Tibial artery (tissue), 4 donors: ENCODE measurements at regions not wholly inside any gene's neighbourhood (a gene's known extent, or its start where the extent isn't known, plus 50 kb on each side); places are given as distances from the start of the nearest gene placed in this dataset.

Experiments used
- DNase-seq, 2 donors: peaks; one replicate each; pipeline ENCODE4 v3.0.0-alpha.2; 2019
- H3K27ac ChIP-seq, 2 donors: fragments of 200-600 bp; sonication (generic) in 1 of 2; 1 replicate in 1 of 2; 2 replicates in 1 of 2; pipeline ENCODE4 v1.5.1; 2018 to 2019; ENCODE audit warnings: mild to moderate bottlenecking in 1 of 2
- H3K27me3 ChIP-seq, 2 donors: fragments of 200-600 bp; sonication (generic) in 1 of 2; one replicate each; pipeline versions ENCODE4 v1.5.1 to v1.6.0; 2016 to 2019
- H3K36me3 ChIP-seq, 3 donors: fragments of 200-600 bp; sonication (generic) in 2 of 3; one replicate each; pipeline ENCODE4 v1.5.1; 2016 to 2019; ENCODE audit warnings: mild to moderate bottlenecking in 2 of 3
- H3K4me1 ChIP-seq, 4 donors: fragments of 200-600 bp; sonication (generic) in 2 of 4; 1 replicate in 3 of 4; 2 replicates in 1 of 4; pipeline ENCODE4 v1.5.1; 2016 to 2019
- H3K4me3 ChIP-seq, 2 donors: fragments of 200-600 bp; sonication (generic) in 1 of 2; 1 replicate in 1 of 2; 2 replicates in 1 of 2; pipeline ENCODE4 v1.5.1; 2018 to 2019; ENCODE audit warnings: mild to moderate bottlenecking in 2 of 2
- H3K9me3 ChIP-seq, 3 donors: fragments of 200-600 bp; sonication (generic) in 1 of 3; one replicate each; pipeline ENCODE4 v1.5.1; 2016 to 2019
- CTCF ChIP-seq, 2 experiments: fragments of 200-600 bp in 1 of 2; fragments of 450-650 bp in 1 of 2; IDR thresholded peaks; one replicate each; pipeline ENCODE4 v1.5.1; 2017 to 2019; ENCODE audit warnings: antibody characterized with exemption in 2 of 2, mild to moderate bottlenecking in 1 of 2, moderate library complexity in 1 of 2
- intact Hi-C: fragments of 100-400 bp; cut with DNase I; formaldehyde crosslinking; loops from one replicate; pipeline ENCODE4 v1.15.0; 2023; ENCODE audit warnings: low total_unique reads

DNA sequence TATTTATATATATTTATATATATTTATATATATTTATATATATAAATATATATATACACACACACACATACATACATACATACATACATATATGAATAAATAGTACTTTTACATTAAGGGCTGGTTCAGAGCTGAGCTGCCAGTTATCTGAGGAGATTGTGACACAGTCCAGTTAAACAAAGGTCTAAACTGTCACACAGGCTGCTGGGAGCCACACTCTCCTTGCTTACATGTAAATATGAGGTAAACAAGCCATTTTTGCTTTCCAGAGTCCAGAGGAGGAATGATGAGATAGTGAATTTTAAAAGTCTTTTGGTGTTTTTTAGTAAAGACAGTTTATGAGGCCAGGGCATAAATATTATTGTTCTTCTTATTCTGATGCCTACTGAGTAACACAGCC lies 377.5 kb upstream of the PIK3C3 start:
- Histone ChIP-seq H3K9me3 (no peaks in the 10 kb centered on the region), H3K4me1 (no peaks in the 10 kb centered on the region), H3K27ac (no peak overlapping the region), H3K4me3 (no peak overlapping the region), H3K27me3 (no peaks in the 10 kb centered on the region), H3K36me3 (no peaks in the 10 kb centered on the region)
- TF ChIP-seq CTCF (IDR thresholded peaks at IDR 0.05) = no peak
- no peak for DNase-seq
- intact Hi-C loops = no loop called here

DNA sequence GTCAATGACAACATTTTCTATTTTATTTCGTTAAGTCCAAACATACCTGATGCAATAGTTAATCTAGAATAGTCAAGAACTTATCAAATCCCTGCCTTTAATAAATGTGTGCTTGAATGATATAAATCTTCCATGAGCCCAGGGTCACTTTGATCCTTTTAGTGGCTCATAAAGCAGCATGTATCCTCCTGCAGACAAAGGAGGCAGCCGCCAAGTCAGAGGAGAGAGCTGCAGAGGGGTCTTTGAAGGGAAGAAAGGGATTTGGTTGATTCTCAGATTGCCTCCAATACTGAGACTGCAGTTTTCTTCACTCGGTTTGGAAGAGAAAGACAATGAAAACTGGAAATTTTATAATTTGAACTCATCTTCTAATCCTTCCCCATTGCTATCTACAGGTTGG lies 378.4 kb upstream of the PIK3C3 start:
- no peaks in the 10 kb centered on the region for H3K36me3 ChIP-seq

GRCh38 chr18:41569867-41570266 lies 385.2 kb upstream of the PIK3C3 start:
- Histone ChIP-seq H3K27me3 (no peaks in the 10 kb centered on the region), H3K9me3 (no peaks in the 10 kb centered on the region), H3K4me3 (no peak overlapping the region), H3K27ac (no peak overlapping the region), H3K36me3 (no peaks in the 10 kb centered on the region), H3K4me1 (no peaks in the 10 kb centered on the region)
- no peak for DNase-seq
- intact Hi-C loops = no loop called here
- no peak for TF ChIP-seq CTCF (IDR thresholded peaks at IDR 0.05)

More for the DNA sequence above, 378.4 kb upstream of the PIK3C3 start:
- intact Hi-C loops = no loop called here
- no peak for DNase-seq
- Histone ChIP-seq H3K9me3 (no peaks in the 10 kb centered on the region), H3K4me1 (no peaks in the 10 kb centered on the region), H3K27me3 (no peaks in the 10 kb centered on the region), H3K4me3 (no peak overlapping the region), H3K27ac (no peak overlapping the region)
- TF ChIP-seq CTCF (IDR thresholded peaks at IDR 0.05) = no peak

GRCh38 chr18:41561961-41562360 lies 393.1 kb upstream of the PIK3C3 start:
- Histone ChIP-seq H3K27me3 (no peaks in the 10 kb centered on the region), H3K36me3 (no peaks in the 10 kb centered on the region), H3K27ac (no peak overlapping the region), H3K9me3 (no peaks in the 10 kb centered on the region), H3K4me1 (no peaks in the 10 kb centered on the region), H3K4me3 (no peak overlapping the region)
- DNase-seq = no peak
- intact Hi-C loops = no loop called here
- no peak for TF ChIP-seq CTCF (IDR thresholded peaks at IDR 0.05)

- no peaks in the 10 kb centered on the region for H3K9me3 ChIP-seq
- H3K27ac ChIP-seq = no peak overlapping the region
- no peak overlapping the region for H3K4me3 ChIP-seq
- no peaks in the 10 kb centered on the region for H3K4me1 ChIP-seq
- no peak for DNase-seq
- no peaks in the 10 kb centered on the region for H3K36me3 ChIP-seq
- H3K27me3 ChIP-seq = no peaks in the 10 kb centered on the region
- intact Hi-C loops = no loop called here
- TF ChIP-seq CTCF (IDR thresholded peaks at IDR 0.05) = no peak
Observed at GRCh38 chr18:41558715-41559114, 396.3 kb upstream of the PIK3C3 start.

- no peaks in the 10 kb centered on the region for H3K9me3 ChIP-seq
- no peak for DNase-seq
- no peak for TF ChIP-seq CTCF (IDR thresholded peaks at IDR 0.05)
- H3K27me3 ChIP-seq = no peaks in the 10 kb centered on the region
- no peak overlapping the region for H3K4me3 ChIP-seq
- peaks cover 0 to 8% (median 0%) of the 10 kb centered on the region in 4 donors for H3K4me1 ChIP-seq
- no peak overlapping the region for H3K27ac ChIP-seq
- intact Hi-C loops = no loop called here
- H3K36me3 ChIP-seq = no peaks in the 10 kb centered on the region
Observed at GRCh38 chr18:41553716-41554115, 401.3 kb upstream of the PIK3C3 start.
